ENCODE measurements at regions not wholly inside any gene's neighbourhood (a gene's known extent, or its start where the extent isn't known, plus 50 kb on each side); places are given as distances from the start of the nearest gene placed in this dataset.

GRCh38 chr1:69425871-69426270 lies 141.9 kb upstream of the LRRC7 start:
- no peak for TF ChIP-seq CTCF (IDR thresholded peaks at IDR 0.05; ENCODE audit: low read length)
- no peak for TF ChIP-seq EZH2 (optimal IDR thresholded peaks at IDR 0.05; ENCODE audit: low read depth, low read length)

Data from MM.1S (cell line).